ENCODE measurements at regions not wholly inside any gene's neighbourhood (a gene's known extent, or its start where the extent isn't known, plus 50 kb on each side); places are given as distances from the start of the nearest gene placed in this dataset.
"Not testable (repeated sequence)": the region's sequence is repeated elsewhere in the genome, so short reads cannot be mapped to it uniquely, and the experiment has no call there.

DNA sequence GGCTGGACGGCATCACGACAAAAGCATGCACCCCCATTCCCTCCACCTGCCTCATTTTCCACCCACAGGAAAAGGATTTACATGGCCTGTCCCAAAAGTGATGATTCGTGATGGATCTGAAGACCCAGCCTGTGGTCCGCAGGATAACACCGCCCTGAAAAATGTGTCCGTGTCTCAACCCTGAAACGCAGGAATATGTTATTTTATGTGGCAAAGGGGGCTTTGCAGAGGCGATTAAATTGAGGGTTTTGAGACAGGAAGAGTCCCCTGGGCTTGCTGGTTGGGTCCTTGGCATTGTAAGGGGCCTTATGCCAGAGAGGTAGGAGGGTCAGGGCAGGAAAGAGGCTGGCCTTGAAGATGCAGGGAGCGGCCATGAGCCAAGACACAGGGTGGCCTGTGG, 80.2 kb upstream of the PPP2R2D start:
- TF ChIP-seq CTCF (IDR thresholded peaks at IDR 0.05) (no peak), POLR2A (IDR thresholded peaks at IDR 0.05) (no peak)
- no peaks in the 10 kb centered on the region for H3K9me3 ChIP-seq
- H3K36me3 ChIP-seq (ENCODE audit: low read depth, missing control alignments): no peaks in the 10 kb centered on the region
- no peak overlapping the region for H3K4me3 ChIP-seq
- no peaks in the 10 kb centered on the region for H3K4me1 ChIP-seq
- no peak overlapping the region for H3K27ac ChIP-seq
- H3K27me3 ChIP-seq: no peaks in the 10 kb centered on the region
- 84 to 85% methylated on average over 9 of the region's 9 CpGs for WGBS, 2 donors
- no peak for DNase-seq
- intact Hi-C loops (cut with DNase I; ENCODE audit: low total_unique reads): no loop called here

DNA sequence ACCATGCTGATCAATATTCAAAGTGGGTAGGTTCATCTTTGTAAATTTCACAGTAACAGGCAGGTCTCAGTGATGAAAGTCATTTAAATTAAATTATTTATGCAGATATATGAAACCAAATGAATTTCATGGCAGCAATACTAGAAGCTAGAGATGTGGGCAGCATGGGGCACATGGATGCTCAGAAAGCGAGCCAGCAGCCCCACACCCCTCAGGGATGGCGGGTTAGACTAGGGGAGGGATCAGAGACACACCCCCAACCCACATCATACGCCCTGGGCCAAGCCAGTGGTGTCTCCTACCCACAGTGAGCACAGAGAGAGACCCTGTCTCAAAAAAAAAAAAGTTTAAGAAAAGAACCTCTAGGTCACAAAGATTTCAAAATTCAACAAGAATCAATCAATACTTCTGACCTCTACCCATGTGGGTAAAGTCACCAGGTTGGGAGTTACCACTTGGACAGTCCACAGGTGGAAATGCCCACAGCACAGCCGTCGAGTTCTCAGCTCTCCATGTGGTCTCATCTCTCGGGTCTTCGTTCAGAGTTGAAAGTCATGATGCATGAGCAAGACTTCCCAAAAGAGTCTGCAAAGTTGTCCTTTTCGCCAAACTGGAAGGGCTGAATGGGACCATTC, 79.3 kb upstream of the PPP2R2D start:
- no peaks in the 10 kb centered on the region for H3K36me3 ChIP-seq (ENCODE audit: low read depth, missing control alignments)
- H3K27ac ChIP-seq: no peak overlapping the region
- DNase-seq: no peak
- intact Hi-C loops (cut with DNase I; ENCODE audit: low total_unique reads): no loop called here
- H3K4me3 ChIP-seq: no peak overlapping the region
- H3K4me1 ChIP-seq: no peaks in the 10 kb centered on the region
- no peaks in the 10 kb centered on the region for H3K9me3 ChIP-seq
- WGBS, 2 donors: 93 to 94% methylated on average over 8 of the region's 8 CpGs
- TF ChIP-seq POLR2A (IDR thresholded peaks at IDR 0.05) (no peak), CTCF (IDR thresholded peaks at IDR 0.05) (no peak)
- H3K27me3 ChIP-seq: no peaks in the 10 kb centered on the region

GRCh38 chr10:131822013-131822691, 78.7 kb upstream of the PPP2R2D start:
- 80 to 82% methylated on average over 17 to 18 of the region's 18 CpGs for WGBS, 2 donors
- TF ChIP-seq POLR2A (IDR thresholded peaks at IDR 0.05) (no peak), CTCF (IDR thresholded peaks at IDR 0.05) (no peak)
- Histone ChIP-seq H3K27ac (no peak overlapping the region), H3K9me3 (no peaks in the 10 kb centered on the region), H3K36me3 (ENCODE audit: low read depth, missing control alignments) (no peaks in the 10 kb centered on the region), H3K4me1 (no peaks in the 10 kb centered on the region), H3K27me3 (no peaks in the 10 kb centered on the region), H3K4me3 (no peak overlapping the region)
- intact Hi-C loops (cut with DNase I; ENCODE audit: low total_unique reads): no loop called here
- peak; percentile 6 for DNase-seq

- peak; percentile 10 for DNase-seq
- Histone ChIP-seq H3K4me1 (no peaks in the 10 kb centered on the region), H3K36me3 (ENCODE audit: low read depth, missing control alignments) (no peaks in the 10 kb centered on the region), H3K4me3 (no peak overlapping the region), H3K9me3 (no peaks in the 10 kb centered on the region), H3K27ac (no peak overlapping the region), H3K27me3 (no peaks in the 10 kb centered on the region)
- intact Hi-C loops (cut with DNase I; ENCODE audit: low total_unique reads): no loop called here
- TF ChIP-seq POLR2A (IDR thresholded peaks at IDR 0.05) (no peak), CTCF (IDR thresholded peaks at IDR 0.05) (no peak)
- 57% methylated on average over 9 of the region's 9 CpGs; no CpG with 5 or more reads in 1 of the 2 donors for WGBS, 2 donors
Measured at GRCh38 chr10:131822692-131823245, 78.0 kb upstream of the PPP2R2D start.

DNA sequence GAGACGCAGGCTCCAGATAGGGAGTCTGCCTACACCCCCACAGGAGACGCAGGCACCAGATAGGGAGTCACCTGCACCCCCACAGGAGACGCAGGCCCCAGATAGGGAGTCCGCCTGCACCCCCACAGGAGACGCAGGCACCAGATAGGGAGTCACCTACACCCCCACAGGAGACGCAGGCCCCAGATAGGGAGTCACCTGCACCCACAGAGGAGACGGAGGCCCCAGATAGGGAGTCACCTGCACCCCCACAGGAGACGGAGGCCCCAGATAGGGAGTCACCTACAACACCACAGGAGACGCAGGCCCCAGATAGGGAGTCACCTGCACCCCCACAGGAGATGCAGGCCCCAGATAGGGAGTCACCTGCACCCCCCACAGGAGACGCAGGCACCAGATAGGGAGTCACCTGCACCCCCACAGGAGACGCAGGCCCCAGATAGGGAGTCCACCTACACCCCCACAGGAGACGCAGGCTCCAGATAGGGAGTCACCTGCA, 77.2 kb upstream of the PPP2R2D start:
- WGBS, 2 donors: 57 to 80% methylated on average over 1 to 8 of the region's 12 CpGs
- H3K9me3 ChIP-seq; H3K27ac ChIP-seq; H3K4me3 ChIP-seq; H3K36me3 ChIP-seq (ENCODE audit: low read depth, missing control alignments); H3K27me3 ChIP-seq; DNase-seq; intact Hi-C loops (cut with DNase I; ENCODE audit: low total_unique reads); H3K4me1 ChIP-seq: not testable (repeated sequence)

All from testis (tissue), 2 donors.